Keratinocyte (primary cell): ENCODE measurements at regions not wholly inside any gene's neighbourhood (a gene's known extent, or its start where the extent isn't known, plus 50 kb on each side); places are given as distances from the start of the nearest gene placed in this dataset.

Experiments used
- DNase-seq: peaks from one replicate; pipeline ENCODE4 v3.0.0-alpha.2; 2011; ENCODE audit warnings: low read depth, missing footprints, low spot score
- FAIRE-seq: peaks from 2 replicates; lab custom pipeline; 2011; peaks lifted over from hg19 to GRCh38; lab: Jason Lieb, UNC
- H2AFZ ChIP-seq: 2 replicates; pipeline ENCODE4 v1.6.0; 2012; ENCODE audit warnings: low read length, control low read depth, inconsistent platforms; ENCODE audit not compliant: control insufficient read depth
- H3K27ac ChIP-seq: 2 replicates; pipeline ENCODE4 v1.5.1; 2011; ENCODE audit warnings: low read length; ENCODE audit not compliant: control insufficient read depth, insufficient read depth
- H3K27me3 ChIP-seq: 3 replicates; pipeline ENCODE4 v1.6.0; 2011; ENCODE audit warnings: low read length; ENCODE audit not compliant: control insufficient read depth, insufficient read depth; ENCODE audit errors: extremely low read depth
- H3K36me3 ChIP-seq, 2 experiments: 2 replicates in 1 of 2; 3 replicates in 1 of 2; pipeline ENCODE4 v1.5.1; 2011; ENCODE audit warnings: low read length in 2 of 2, mild to moderate bottlenecking in 1 of 2; ENCODE audit not compliant: control insufficient read depth in 2 of 2, insufficient read depth in 2 of 2; ENCODE audit errors: extremely low read depth in 1 of 2
- H3K4me1 ChIP-seq: 3 replicates; pipeline ENCODE4 v1.5.1; 2011; ENCODE audit warnings: low read length; ENCODE audit not compliant: control insufficient read depth, insufficient read depth; ENCODE audit errors: extremely low read depth
- H3K4me2 ChIP-seq: 3 replicates; pipeline ENCODE4 v1.6.0; 2011; ENCODE audit warnings: low read depth, low read length; ENCODE audit not compliant: control insufficient read depth, insufficient read depth; ENCODE audit errors: extremely low read depth
- H3K4me3 ChIP-seq, 3 experiments: fragments of 200-600 bp in 1 of 3; sonication (generic) in 1 of 3; 2 replicates in 2 of 3; 3 replicates in 1 of 3; pipeline ENCODE4 v1.5.1; 2011 to 2016; ENCODE audit warnings: low read length in 3 of 3, mild to moderate bottlenecking in 3 of 3, control low read depth in 2 of 3, inconsistent platforms in 1 of 3, low read depth in 1 of 3, mixed read lengths in 1 of 3, mixed run types in 1 of 3, moderate library complexity in 1 of 3; ENCODE audit not compliant: control insufficient read depth in 2 of 3, insufficient read depth in 2 of 3; ENCODE audit errors: extremely low read depth in 1 of 3
- H3K79me2 ChIP-seq: 2 replicates; pipeline ENCODE4 v1.6.0; 2012; ENCODE audit warnings: low read length; ENCODE audit not compliant: control insufficient read depth, insufficient read depth
- H3K9ac ChIP-seq: 3 replicates; pipeline ENCODE4 v1.6.0; 2011; ENCODE audit warnings: low read length; ENCODE audit not compliant: control insufficient read depth, insufficient read depth; ENCODE audit errors: extremely low read depth
- H3K9me1 ChIP-seq: 3 replicates; pipeline ENCODE4 v1.6.0; 2011; ENCODE audit warnings: low read length; ENCODE audit not compliant: control insufficient read depth, insufficient read depth; ENCODE audit errors: extremely low read depth
- H3K9me3 ChIP-seq: 2 replicates; pipeline ENCODE4 v1.5.1; 2012; ENCODE audit warnings: low read depth, low read length; ENCODE audit not compliant: control insufficient read depth
- H4K20me1 ChIP-seq: 3 replicates; pipeline ENCODE4 v1.6.0; 2011; ENCODE audit warnings: low read length; ENCODE audit not compliant: control insufficient read depth, insufficient read depth; ENCODE audit errors: extremely low read depth
- EZH2 ChIP-seq: IDR thresholded peaks from one replicate; pipeline ENCODE4 v1.6.1; 2012; ENCODE audit warnings: inconsistent platforms, mild to moderate bottlenecking, low read length, moderate library complexity
- dilution Hi-C: fragments of 300-500 bp; cut with MboI; formaldehyde crosslinking; loops from one replicate; pipeline ENCODE4 v1.7.0; 2020; ENCODE audit warnings: low sequenced_read_pairs; ENCODE audit not compliant: extremely low pct_ligation_motif_present
- TF ChIP-seq, protein P1 (sequence below), 3 experiments: IDR thresholded peaks in 1 of 3; conservative IDR thresholded peaks in 1 of 3; optimal IDR thresholded peaks in 1 of 3; 2 replicates in 2 of 3; 3 replicates in 1 of 3; pipeline versions ENCODE3 to v1.5.1; 2011; ENCODE audit warnings: low read length in 3 of 3, mild to moderate bottlenecking in 3 of 3, moderate library complexity in 2 of 3, control low read depth in 1 of 3, inconsistent platforms in 1 of 3; ENCODE audit not compliant: insufficient read depth in 2 of 3; ENCODE audit errors: extremely low read depth in 1 of 3

DNA sequence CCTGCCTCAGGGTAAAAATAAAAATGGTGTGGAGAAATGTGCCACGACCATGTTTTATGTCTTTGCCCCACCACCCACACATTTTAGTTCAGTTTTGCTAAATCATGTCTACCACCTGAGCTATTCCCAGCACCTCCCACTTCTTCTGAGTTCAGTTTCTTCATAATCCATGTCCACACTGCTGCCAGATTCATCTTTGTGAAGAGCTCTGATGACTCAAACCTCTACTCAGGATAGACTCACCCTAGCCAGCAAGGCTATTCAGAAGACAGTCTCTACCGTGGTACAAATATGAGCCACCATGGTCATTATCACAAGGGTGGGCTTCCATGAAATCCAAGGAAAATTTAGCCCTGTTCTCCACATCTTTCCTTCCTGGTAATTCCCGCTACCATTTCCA lies 231.1 kb upstream of the PRKCQ start:
- no peaks in the 10 kb centered on the region for H3K27me3 ChIP-seq
- no peaks in the 10 kb centered on the region for H3K9me3 ChIP-seq
- H3K4me3 ChIP-seq = no peak overlapping the region
- FAIRE-seq (peak; percentile 26), DNase-seq (no peak)
- H3K9ac ChIP-seq = no peak overlapping the region
- no peak overlapping the region for H3K27ac ChIP-seq
- TF ChIP-seq, protein P1, sequence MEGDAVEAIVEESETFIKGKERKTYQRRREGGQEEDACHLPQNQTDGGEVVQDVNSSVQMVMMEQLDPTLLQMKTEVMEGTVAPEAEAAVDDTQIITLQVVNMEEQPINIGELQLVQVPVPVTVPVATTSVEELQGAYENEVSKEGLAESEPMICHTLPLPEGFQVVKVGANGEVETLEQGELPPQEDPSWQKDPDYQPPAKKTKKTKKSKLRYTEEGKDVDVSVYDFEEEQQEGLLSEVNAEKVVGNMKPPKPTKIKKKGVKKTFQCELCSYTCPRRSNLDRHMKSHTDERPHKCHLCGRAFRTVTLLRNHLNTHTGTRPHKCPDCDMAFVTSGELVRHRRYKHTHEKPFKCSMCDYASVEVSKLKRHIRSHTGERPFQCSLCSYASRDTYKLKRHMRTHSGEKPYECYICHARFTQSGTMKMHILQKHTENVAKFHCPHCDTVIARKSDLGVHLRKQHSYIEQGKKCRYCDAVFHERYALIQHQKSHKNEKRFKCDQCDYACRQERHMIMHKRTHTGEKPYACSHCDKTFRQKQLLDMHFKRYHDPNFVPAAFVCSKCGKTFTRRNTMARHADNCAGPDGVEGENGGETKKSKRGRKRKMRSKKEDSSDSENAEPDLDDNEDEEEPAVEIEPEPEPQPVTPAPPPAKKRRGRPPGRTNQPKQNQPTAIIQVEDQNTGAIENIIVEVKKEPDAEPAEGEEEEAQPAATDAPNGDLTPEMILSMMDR (optimal IDR thresholded peaks at IDR 0.05 in 1 of 3, IDR thresholded peaks at IDR 0.05 in 1 of 3, conservative IDR thresholded peaks at IDR 0.05 in 1 of 3; ENCODE audit: extremely low read depth in 1 of 3, insufficient read depth in 2 of 3, low read length in 3 of 3) = no peak
- TF ChIP-seq EZH2 = no peak
- no peak overlapping the region for H3K4me2 ChIP-seq
- no peaks in the 10 kb centered on the region for H3K9me1 ChIP-seq
- peaks cover 0 to 4% of the 10 kb centered on the region in 2 experiments for H3K36me3 ChIP-seq
- no peak overlapping the region for H2AFZ ChIP-seq
- dilution Hi-C loops = no loop called here
- H4K20me1 ChIP-seq = peaks cover 3% of the 10 kb centered on the region
- no peaks in the 10 kb centered on the region for H3K79me2 ChIP-seq
- no peaks in the 10 kb centered on the region for H3K4me1 ChIP-seq

DNA sequence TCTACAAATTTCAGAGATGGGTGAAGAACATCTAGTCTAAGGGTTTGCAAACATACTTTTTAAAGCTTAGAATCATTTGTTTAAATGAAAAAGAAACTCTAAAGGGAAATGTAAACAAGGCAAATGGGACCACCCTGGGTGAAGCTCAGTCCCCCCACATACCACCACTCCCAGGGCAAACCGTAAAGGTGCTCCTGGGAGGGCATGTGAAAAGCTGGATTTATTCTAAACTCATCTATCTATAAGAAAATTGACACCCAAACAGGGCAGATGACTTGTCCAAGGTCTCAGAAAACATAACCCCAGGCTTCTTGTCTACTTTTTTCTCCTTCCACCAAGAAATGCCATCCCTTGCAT lies 223.3 kb upstream of the PRKCQ start:
- TF ChIP-seq EZH2 = no peak
- TF ChIP-seq, protein P1 (optimal IDR thresholded peaks at IDR 0.05 in 1 of 3, IDR thresholded peaks at IDR 0.05 in 1 of 3, conservative IDR thresholded peaks at IDR 0.05 in 1 of 3; ENCODE audit: extremely low read depth in 1 of 3, insufficient read depth in 2 of 3, low read length in 3 of 3) = no peak
- FAIRE-seq (no peak), DNase-seq (no peak)
- H3K4me2 ChIP-seq = no peak overlapping the region
- H3K9ac ChIP-seq = no peak overlapping the region
- H3K27ac ChIP-seq = no peak overlapping the region
- no peaks in the 10 kb centered on the region for H3K9me1 ChIP-seq
- H3K27me3 ChIP-seq = no peaks in the 10 kb centered on the region
- no peaks in the 10 kb centered on the region for H4K20me1 ChIP-seq
- H3K4me1 ChIP-seq = no peaks in the 10 kb centered on the region
- no peaks in the 10 kb centered on the region for H3K79me2 ChIP-seq
- dilution Hi-C loops = no loop called here
- H3K36me3 ChIP-seq = no peaks in the 10 kb centered on the region
- H2AFZ ChIP-seq = no peak overlapping the region
- H3K4me3 ChIP-seq = no peak overlapping the region
- no peaks in the 10 kb centered on the region for H3K9me3 ChIP-seq
